AG10803 (cell line): ENCODE measurements at regions not wholly inside any gene's neighbourhood (a gene's known extent, or its start where the extent isn't known, plus 50 kb on each side); places are given as distances from the start of the nearest gene placed in this dataset.

Experiments
- DNase-seq: peaks from one replicate; pipeline ENCODE4 v3.0.0; 2010; ENCODE audit warnings: low read depth
- H3K4me3 ChIP-seq: 2 replicates; pipeline ENCODE4 v1.5.1; 2011; ENCODE audit warnings: mild to moderate bottlenecking, low read length, control low read depth
- CTCF ChIP-seq: conservative IDR thresholded peaks from 2 replicates; pipeline ENCODE4 v1.5.1; 2011; ENCODE audit warnings: mild to moderate bottlenecking, low read length, control low read depth, inconsistent platforms

- no peak for DNase-seq
- no peak for TF ChIP-seq CTCF
Measured at GRCh38 chr9:90379771-90380170, 262.9 kb downstream of the DIRAS2 start.

GRCh38 chr9:90385146-90385545, 257.5 kb downstream of the DIRAS2 start:
- no peak for DNase-seq
- no peak overlapping the region for H3K4me3 ChIP-seq
- no peak for TF ChIP-seq CTCF

More at GRCh38 chr9:90379771-90380170, 262.9 kb downstream of the DIRAS2 start:
- no peak overlapping the region for H3K4me3 ChIP-seq

GRCh38 chr9:90393365-90394152, 249.1 kb downstream of the DIRAS2 start:
- DNase-seq, result no peak
- no peak overlapping the region for H3K4me3 ChIP-seq
- no peak for TF ChIP-seq CTCF

GRCh38 chr9:90394871-90395270, 247.8 kb downstream of the DIRAS2 start:
- no peak for TF ChIP-seq CTCF
- no peak for DNase-seq
- no peak overlapping the region for H3K4me3 ChIP-seq

- TF ChIP-seq CTCF, result no peak
- DNase-seq, result no peak
- no peak overlapping the region for H3K4me3 ChIP-seq
Measured at GRCh38 chr9:90400091-90400490, 242.5 kb downstream of the DIRAS2 start.

GRCh38 chr9:90408659-90409058, 234.0 kb downstream of the DIRAS2 start:
- TF ChIP-seq CTCF, result no peak
- no peak overlapping the region for H3K4me3 ChIP-seq
- DNase-seq, result no peak

GRCh38 chr9:90419221-90419851, 223.3 kb downstream of the DIRAS2 start:
- no peak overlapping the region for H3K4me3 ChIP-seq
- no peak for DNase-seq
- no peak for TF ChIP-seq CTCF
